Middle frontal gyrus (tissue), 1 donor: ENCODE measurements at regions not wholly inside any gene's neighbourhood (a gene's known extent, or its start where the extent isn't known, plus 50 kb on each side); places are given as distances from the start of the nearest gene placed in this dataset.

Experiments used
- DNase-seq: peaks from one replicate; pipeline ENCODE4 v3.0.0-alpha.2; 2015; ENCODE audit warnings: low spot score; ENCODE audit errors: extremely low spot score

GRCh38 chr2:16178551-16179130, 238.3 kb downstream of the MYCN start:
- no peak for DNase-seq

- DNase-seq, result no peak
Observed at GRCh38 chr2:16177671-16178180, 237.4 kb downstream of the MYCN start.

GRCh38 chr2:16176971-16177480, 236.7 kb downstream of the MYCN start:
- no peak for DNase-seq

- DNase-seq, result no peak
Observed at GRCh38 chr2:16175247-16175825, 235.0 kb downstream of the MYCN start.

- no peak for DNase-seq
Observed at GRCh38 chr2:16174693-16175045, 234.3 kb downstream of the MYCN start.

- no peak for DNase-seq
Observed at GRCh38 chr2:16173893-16174692, 233.7 kb downstream of the MYCN start.

- no peak for DNase-seq
Observed at GRCh38 chr2:16172324-16173175, 232.2 kb downstream of the MYCN start.

- DNase-seq, result no peak
Observed at GRCh38 chr2:16171425-16171920, 231.1 kb downstream of the MYCN start.

- no peak for DNase-seq
Observed at GRCh38 chr2:16170675-16171424, 230.5 kb downstream of the MYCN start.

GRCh38 chr2:16169381-16169960, 229.1 kb downstream of the MYCN start:
- no peak for DNase-seq

GRCh38 chr2:16168506-16169264, 228.3 kb downstream of the MYCN start:
- DNase-seq, result no peak

GRCh38 chr2:16167870-16168426, 227.6 kb downstream of the MYCN start:
- DNase-seq, result no peak

- no peak for DNase-seq
Observed at GRCh38 chr2:16167451-16167861, 227.1 kb downstream of the MYCN start.

- no peak for DNase-seq
Observed at GRCh38 chr2:16166327-16166981, 226.1 kb downstream of the MYCN start.

GRCh38 chr2:16165518-16166326, 225.4 kb downstream of the MYCN start:
- DNase-seq, result no peak

GRCh38 chr2:16162491-16163040, 222.2 kb downstream of the MYCN start:
- no peak for DNase-seq

- no peak for DNase-seq
Observed at GRCh38 chr2:16161768-16162490, 221.6 kb downstream of the MYCN start.
